Thoracic aorta (tissue), 2 donors: ENCODE measurements at regions not wholly inside any gene's neighbourhood (a gene's known extent, or its start where the extent isn't known, plus 50 kb on each side); places are given as distances from the start of the nearest gene placed in this dataset.
"Not testable (repeated sequence)": the region's sequence is repeated elsewhere in the genome, so short reads cannot be mapped to it uniquely, and the experiment has no call there.

ENCODE experiments used
- ATAC-seq: fragments of 150-250 bp; one replicate; pipeline ENCODE4 v1.8.0; 2017; ENCODE audit warnings: low read depth; ENCODE audit not compliant: insufficient number of reproducible peaks, low FRiP score
- DNase-seq: peaks from one replicate; pipeline ENCODE4 v3.0.0-alpha.2; 2020; ENCODE audit warnings: low spot score
- H3K27ac ChIP-seq, 2 donors: fragments of 200-600 bp; sonication (generic); 1 replicate in 1 of 2; 2 replicates in 1 of 2; pipeline ENCODE4 v1.5.1; 2016; ENCODE audit warnings: mild to moderate bottlenecking in 2 of 2, moderate library complexity in 2 of 2
- H3K27me3 ChIP-seq: fragments of 200-600 bp; sonication (generic); replicated peaks from 2 replicates; pipeline ENCODE4 v1.6.0; 2016; ENCODE audit warnings: mild to moderate bottlenecking; ENCODE audit not compliant: insufficient read depth
- H3K36me3 ChIP-seq: fragments of 200-600 bp; sonication (generic); one replicate; pipeline ENCODE4 v1.5.1; 2016
- H3K4me1 ChIP-seq, 2 donors: fragments of 200-600 bp; sonication (generic); 1 replicate in 1 of 2; 2 replicates in 1 of 2; pipeline versions ENCODE4 v1.5.1 to v1.6.0; 2016; ENCODE audit warnings: low read depth in 2 of 2, mild to moderate bottlenecking in 1 of 2; ENCODE audit not compliant: control insufficient read depth in 1 of 2
- H3K4me3 ChIP-seq: fragments of 200-600 bp; sonication (generic); 2 replicates; pipeline ENCODE4 v1.5.1; 2016; ENCODE audit warnings: mild to moderate bottlenecking
- H3K9me3 ChIP-seq: fragments of 200-600 bp; sonication (generic); 2 replicates; pipeline ENCODE4 v1.5.1; 2016
- CTCF ChIP-seq: fragments of 200-600 bp; sonication (generic); IDR thresholded peaks from one replicate; pipeline ENCODE4 v1.5.1; 2019; ENCODE audit warnings: antibody characterized with exemption

- no peak overlapping the region for H3K27ac ChIP-seq
- DNase-seq (no peak), ATAC-seq (no peak)
- H3K4me3 ChIP-seq, result no peak overlapping the region
- H3K9me3 ChIP-seq, result no peaks in the 10 kb centered on the region
- TF ChIP-seq CTCF, result no peak
- no peaks in the 10 kb centered on the region for H3K27me3 ChIP-seq
- no peaks in the 10 kb centered on the region for H3K4me1 ChIP-seq
- H3K36me3 ChIP-seq, result no peaks in the 10 kb centered on the region
Observed at GRCh38 chr17:71799657-71800056, 321.2 kb upstream of the SOX9 start.

GRCh38 chr17:71801301-71801700 is 319.5 kb upstream of the SOX9 start:
- Histone ChIP-seq H3K27ac (no peak overlapping the region), H3K4me1 (no peaks in the 10 kb centered on the region), H3K36me3 (no peaks in the 10 kb centered on the region), H3K4me3 (no peak overlapping the region), H3K9me3 (no peaks in the 10 kb centered on the region), H3K27me3 (no peaks in the 10 kb centered on the region)
- no peak for DNase-seq
- ATAC-seq, result no peak
- TF ChIP-seq CTCF, result no peak

GRCh38 chr17:71802663-71803062 is 318.2 kb upstream of the SOX9 start:
- TF ChIP-seq CTCF, result no peak
- DNase-seq, result no peak
- Histone ChIP-seq H3K4me1 (no peaks in the 10 kb centered on the region), H3K27me3 (no peaks in the 10 kb centered on the region), H3K36me3 (no peaks in the 10 kb centered on the region), H3K4me3 (no peak overlapping the region), H3K27ac (no peak overlapping the region), H3K9me3 (no peaks in the 10 kb centered on the region)
- no peak for ATAC-seq

GRCh38 chr17:71803656-71804284 is 317.1 kb upstream of the SOX9 start:
- Histone ChIP-seq H3K27ac (no peak overlapping the region), H3K27me3 (no peaks in the 10 kb centered on the region), H3K9me3 (no peaks in the 10 kb centered on the region), H3K4me3 (no peak overlapping the region), H3K36me3 (no peaks in the 10 kb centered on the region), H3K4me1 (no peaks in the 10 kb centered on the region)
- no peak for DNase-seq
- TF ChIP-seq CTCF, result no peak
- ATAC-seq, result no peak

- Histone ChIP-seq H3K4me1 (no peaks in the 10 kb centered on the region), H3K27me3 (no peaks in the 10 kb centered on the region), H3K9me3 (no peaks in the 10 kb centered on the region), H3K36me3 (no peaks in the 10 kb centered on the region), H3K4me3 (no peak overlapping the region), H3K27ac (no peak overlapping the region)
- ATAC-seq (no peak), DNase-seq (no peak)
- no peak for TF ChIP-seq CTCF
Observed at GRCh38 chr17:71809537-71809936, 311.3 kb upstream of the SOX9 start.

- H3K4me1 ChIP-seq, H3K27ac ChIP-seq, DNase-seq, H3K27me3 ChIP-seq, H3K36me3 ChIP-seq, H3K4me3 ChIP-seq, ATAC-seq, H3K9me3 ChIP-seq: not testable (repeated sequence)
Observed at GRCh38 chr17:71813861-71814260, 307.0 kb upstream of the SOX9 start.
